Neural progenitor cell (in vitro differentiated cells): ENCODE measurements at regions not wholly inside any gene's neighbourhood (a gene's known extent, or its start where the extent isn't known, plus 50 kb on each side); places are given as distances from the start of the nearest gene placed in this dataset.

Source experiments
- DNase-seq: peaks from one replicate; pipeline ENCODE4 v3.0.0-alpha.2; 2016; ENCODE audit warnings: low spot score
- H2AFZ ChIP-seq: fragments of 200-600 bp; sonication (generic); replicated peaks from 2 replicates; pipeline ENCODE4 v1.6.1; 2016; ENCODE audit warnings: antibody characterized with exemption
- H3F3A ChIP-seq: fragments of 200-600 bp; sonication (generic); 2 replicates; pipeline ENCODE4 v1.6.1; 2016; ENCODE audit warnings: antibody characterized with exemption, low read depth
- H3K27ac ChIP-seq: fragments of 200-600 bp; sonication (generic); 2 replicates; pipeline ENCODE4 v1.5.1; 2016; ENCODE audit warnings: mild to moderate bottlenecking
- H3K27me3 ChIP-seq: fragments of 200-600 bp; sonication (generic); 2 replicates; pipeline ENCODE4 v1.6.1; 2016; ENCODE audit warnings: mild to moderate bottlenecking, moderate library complexity
- H3K36me3 ChIP-seq: fragments of 200-600 bp; sonication (generic); 2 replicates; pipeline ENCODE4 v1.5.1; 2016
- H3K4me1 ChIP-seq: fragments of 200-600 bp; sonication (generic); 2 replicates; pipeline ENCODE4 v1.6.1; 2016; ENCODE audit warnings: mixed run types
- H3K4me2 ChIP-seq: fragments of 200-600 bp; sonication (generic); 2 replicates; pipeline ENCODE4 v1.6.1; 2016
- H3K4me3 ChIP-seq: fragments of 200-600 bp; sonication (generic); 2 replicates; pipeline ENCODE4 v1.5.1; 2016
- H3K79me2 ChIP-seq: fragments of 200-600 bp; sonication (generic); 2 replicates; pipeline ENCODE4 v1.6.1; 2016; ENCODE audit warnings: low read depth
- H3K9ac ChIP-seq: fragments of 200-600 bp; sonication (generic); 2 replicates; pipeline ENCODE4 v1.6.1; 2016
- H3K9me3 ChIP-seq: fragments of 200-600 bp; sonication (generic); 2 replicates; pipeline ENCODE4 v1.5.1; 2016; ENCODE audit warnings: low read depth
- H4K20me1 ChIP-seq: fragments of 200-600 bp; sonication (generic); 2 replicates; pipeline ENCODE4 v1.6.1; 2016; ENCODE audit warnings: low read depth
- H3K27ac Mint-ChIP-seq: 3 replicates; pipeline ENCODE4 v1.8.0; 2021; ENCODE audit warnings: mixed read lengths
- H3K27me3 Mint-ChIP-seq: 2 replicates; pipeline ENCODE4 v1.8.0; 2022; ENCODE audit warnings: low read depth, mild to moderate bottlenecking, inconsistent platforms, moderate library complexity, mixed read lengths; ENCODE audit not compliant: insufficient read depth
- H3K36me3 Mint-ChIP-seq: 3 replicates; pipeline ENCODE4 v1.8.0; 2021; ENCODE audit warnings: mixed read lengths
- H3K4me1 Mint-ChIP-seq: 3 replicates; pipeline ENCODE4 v1.8.0; 2021; ENCODE audit warnings: mixed read lengths
- H3K4me3 Mint-ChIP-seq: 3 replicates; pipeline ENCODE4 v1.8.0; 2021; ENCODE audit warnings: mild to moderate bottlenecking, moderate library complexity, mixed read lengths
- H3K9me3 Mint-ChIP-seq: 3 replicates; pipeline ENCODE4 v1.8.0; 2020; ENCODE audit warnings: mixed read lengths
- EZH2 ChIP-seq: fragments of 200-600 bp; sonication (generic); IDR thresholded peaks from 2 replicates; pipeline ENCODE4 v1.6.1; 2017; ENCODE audit warnings: antibody characterized with exemption, mild to moderate bottlenecking, moderate library complexity
- EZH2phosphoT487 ChIP-seq: fragments of 200-600 bp; sonication (generic); IDR thresholded peaks from 2 replicates; pipeline ENCODE4 v1.6.1; 2017; ENCODE audit warnings: antibody characterized with exemption
- TF ChIP-seq, protein P1 (sequence below): fragments of 200-600 bp; sonication (generic); IDR thresholded peaks from 2 replicates; pipeline ENCODE4 v1.5.1; 2017; ENCODE audit warnings: antibody characterized with exemption, mild to moderate bottlenecking

DNA sequence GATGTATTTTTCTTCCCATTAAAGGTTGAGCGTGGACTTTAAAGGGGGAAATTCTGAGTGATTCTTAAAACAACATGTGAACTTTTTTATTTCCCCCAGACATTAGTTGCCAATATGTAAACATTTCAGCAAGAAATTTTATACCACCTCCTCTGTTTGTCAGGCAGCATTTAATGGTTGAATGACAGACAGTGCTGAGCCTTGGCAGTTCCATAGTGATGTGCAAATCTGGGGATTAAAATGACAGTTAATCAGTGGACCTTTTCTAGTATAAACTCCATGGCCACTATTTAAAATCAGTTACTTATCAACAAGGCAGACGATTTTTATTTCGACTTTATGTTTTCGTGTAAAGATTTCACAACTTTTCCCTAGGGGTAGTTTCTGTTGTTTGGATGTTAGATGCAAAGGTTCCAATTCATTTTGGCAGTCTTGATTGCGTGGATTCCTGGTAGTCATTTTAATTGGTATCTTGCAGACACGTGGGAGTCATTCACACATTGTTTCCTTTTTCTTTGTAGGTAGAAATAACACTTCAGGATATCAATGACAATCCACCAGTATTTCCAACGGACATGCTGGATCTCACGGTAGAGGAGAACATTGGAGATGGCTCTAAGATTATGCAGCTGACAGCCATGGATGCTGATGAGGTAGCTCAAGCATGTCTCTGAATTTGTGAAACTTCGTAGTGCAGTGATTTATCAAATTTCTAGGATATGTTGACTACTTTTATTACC, 83.7 kb downstream of the FAT4 start:
- peak overlapping the region; percentile 3 for H2AFZ ChIP-seq
- H3K36me3 ChIP-seq = no peaks in the 10 kb centered on the region
- no peak overlapping the region for H3K27ac Mint-ChIP-seq
- no peak for DNase-seq
- no peaks in the 10 kb centered on the region for H3K9me3 Mint-ChIP-seq
- H3K36me3 Mint-ChIP-seq = peaks cover 2% of the 10 kb centered on the region
- no peak overlapping the region for H3K4me2 ChIP-seq
- H3K79me2 ChIP-seq = no peaks in the 10 kb centered on the region
- H3K27me3 ChIP-seq = no peaks in the 10 kb centered on the region
- no peaks in the 10 kb centered on the region for H4K20me1 ChIP-seq
- H3K27me3 Mint-ChIP-seq = no peaks in the 10 kb centered on the region
- no peak overlapping the region for H3K27ac ChIP-seq
- H3K4me3 Mint-ChIP-seq = no peak overlapping the region
- H3K4me1 ChIP-seq = peaks cover 7% of the 10 kb centered on the region
- H3F3A ChIP-seq = no peaks in the 10 kb centered on the region
- no peak overlapping the region for H3K4me3 ChIP-seq
- H3K4me1 Mint-ChIP-seq = peaks cover 11% of the 10 kb centered on the region
- H3K9ac ChIP-seq = no peak overlapping the region
- TF ChIP-seq, protein P1, sequence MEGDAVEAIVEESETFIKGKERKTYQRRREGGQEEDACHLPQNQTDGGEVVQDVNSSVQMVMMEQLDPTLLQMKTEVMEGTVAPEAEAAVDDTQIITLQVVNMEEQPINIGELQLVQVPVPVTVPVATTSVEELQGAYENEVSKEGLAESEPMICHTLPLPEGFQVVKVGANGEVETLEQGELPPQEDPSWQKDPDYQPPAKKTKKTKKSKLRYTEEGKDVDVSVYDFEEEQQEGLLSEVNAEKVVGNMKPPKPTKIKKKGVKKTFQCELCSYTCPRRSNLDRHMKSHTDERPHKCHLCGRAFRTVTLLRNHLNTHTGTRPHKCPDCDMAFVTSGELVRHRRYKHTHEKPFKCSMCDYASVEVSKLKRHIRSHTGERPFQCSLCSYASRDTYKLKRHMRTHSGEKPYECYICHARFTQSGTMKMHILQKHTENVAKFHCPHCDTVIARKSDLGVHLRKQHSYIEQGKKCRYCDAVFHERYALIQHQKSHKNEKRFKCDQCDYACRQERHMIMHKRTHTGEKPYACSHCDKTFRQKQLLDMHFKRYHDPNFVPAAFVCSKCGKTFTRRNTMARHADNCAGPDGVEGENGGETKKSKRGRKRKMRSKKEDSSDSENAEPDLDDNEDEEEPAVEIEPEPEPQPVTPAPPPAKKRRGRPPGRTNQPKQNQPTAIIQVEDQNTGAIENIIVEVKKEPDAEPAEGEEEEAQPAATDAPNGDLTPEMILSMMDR = no peak
- no peak for TF ChIP-seq EZH2phosphoT487
- no peak for TF ChIP-seq EZH2
- no peaks in the 10 kb centered on the region for H3K9me3 ChIP-seq

DNA sequence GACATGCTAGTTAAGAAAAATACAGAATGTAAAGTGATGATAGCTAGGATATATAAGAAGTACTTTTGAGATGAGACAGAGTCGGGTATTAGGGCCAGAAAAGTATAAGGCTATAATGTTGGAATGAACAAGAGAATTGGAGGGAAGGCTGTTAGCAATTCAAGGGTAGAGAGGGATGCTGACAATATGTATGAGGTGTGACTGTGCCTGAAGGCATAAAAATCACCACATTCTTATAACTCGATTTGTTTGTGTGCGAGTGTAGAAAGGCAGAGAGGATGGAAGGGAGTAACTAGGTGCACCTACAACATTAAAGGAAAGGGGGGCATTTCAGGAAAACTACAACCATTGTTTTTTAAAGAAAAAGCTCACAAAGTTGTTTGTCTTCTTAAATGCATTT, 86.0 kb downstream of the FAT4 start:
- H3K4me3 ChIP-seq = no peak overlapping the region
- no peaks in the 10 kb centered on the region for H3F3A ChIP-seq
- TF ChIP-seq EZH2 (no peak), EZH2phosphoT487 (no peak)
- no peak overlapping the region for H3K4me2 ChIP-seq
- H3K4me1 ChIP-seq = peaks cover 7% of the 10 kb centered on the region
- no peak overlapping the region for H3K27ac Mint-ChIP-seq
- peak overlapping the region; percentile 31 for H3K27ac ChIP-seq
- no peaks in the 10 kb centered on the region for H3K9me3 Mint-ChIP-seq
- H3K27me3 Mint-ChIP-seq = no peaks in the 10 kb centered on the region
- H3K4me3 Mint-ChIP-seq = no peak overlapping the region
- no peaks in the 10 kb centered on the region for H3K36me3 ChIP-seq
- no peaks in the 10 kb centered on the region for H3K9me3 ChIP-seq
- no peak overlapping the region for H3K9ac ChIP-seq
- H3K27me3 ChIP-seq = no peaks in the 10 kb centered on the region
- no peak for DNase-seq
- H3K36me3 Mint-ChIP-seq = peaks cover 4% of the 10 kb centered on the region
- no peak overlapping the region for H2AFZ ChIP-seq
- no peaks in the 10 kb centered on the region for H4K20me1 ChIP-seq
- peaks cover 11% of the 10 kb centered on the region for H3K4me1 Mint-ChIP-seq
- H3K79me2 ChIP-seq = no peaks in the 10 kb centered on the region

DNA sequence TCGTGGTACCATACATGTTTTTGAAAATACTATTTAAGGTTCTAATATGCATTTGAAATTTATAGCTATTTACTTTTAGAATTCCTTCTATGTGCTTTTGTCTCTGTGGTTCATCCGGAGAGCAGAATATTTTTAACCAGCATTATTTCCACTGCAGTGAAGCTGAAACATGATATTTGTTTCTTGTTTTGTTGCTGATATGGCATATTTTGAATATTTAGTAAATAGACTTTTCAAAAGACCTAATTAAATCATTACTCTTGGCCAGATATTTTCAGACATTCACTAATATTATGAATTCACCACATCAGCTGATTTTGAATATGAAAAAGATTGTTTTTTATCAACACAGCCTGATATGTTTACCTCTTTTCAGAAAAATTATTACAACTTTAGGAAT, 87.0 kb downstream of the FAT4 start:
- H4K20me1 ChIP-seq = no peaks in the 10 kb centered on the region
- Mint-ChIP-seq H3K9me3 (no peaks in the 10 kb centered on the region), H3K27me3 (no peaks in the 10 kb centered on the region), H3K4me1 (peaks cover 11% of the 10 kb centered on the region), H3K27ac (no peak overlapping the region), H3K36me3 (peaks cover 4% of the 10 kb centered on the region), H3K4me3 (no peak overlapping the region)
- no peak overlapping the region for H3K4me2 ChIP-seq
- DNase-seq = no peak
- no peaks in the 10 kb centered on the region for H3K36me3 ChIP-seq
- H3K27ac ChIP-seq = no peak overlapping the region
- H2AFZ ChIP-seq = no peak overlapping the region
- H3K79me2 ChIP-seq = no peaks in the 10 kb centered on the region
- peaks cover 7% of the 10 kb centered on the region for H3K4me1 ChIP-seq
- H3K4me3 ChIP-seq = no peak overlapping the region
- no peak overlapping the region for H3K9ac ChIP-seq
- TF ChIP-seq, protein P1 = no peak
- no peak for TF ChIP-seq EZH2phosphoT487
- TF ChIP-seq EZH2 = no peak
- no peaks in the 10 kb centered on the region for H3F3A ChIP-seq
- no peaks in the 10 kb centered on the region for H3K9me3 ChIP-seq
- H3K27me3 ChIP-seq = no peaks in the 10 kb centered on the region

DNA sequence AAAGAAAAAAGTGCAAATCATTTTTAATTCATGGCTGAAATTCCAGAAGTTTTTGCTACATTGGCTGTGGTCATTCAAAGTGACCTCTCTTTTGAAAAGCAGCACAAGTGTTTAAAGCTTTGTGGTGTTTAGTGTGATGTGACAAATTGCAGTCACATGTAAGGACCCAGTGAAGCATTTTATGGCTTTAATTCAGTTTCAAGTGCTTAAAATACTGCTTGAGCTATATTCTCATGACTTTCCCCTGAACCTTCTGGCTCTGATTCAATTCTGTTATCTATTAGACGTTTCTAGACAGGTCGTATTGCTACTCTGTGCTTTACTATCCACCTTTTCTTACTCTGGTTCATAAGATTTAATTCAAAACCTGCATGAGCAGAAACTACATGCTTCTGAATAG, 105.8 kb downstream of the FAT4 start:
- Mint-ChIP-seq H3K9me3 (peaks cover 3% of the 10 kb centered on the region), H3K4me1 (peaks cover 4% of the 10 kb centered on the region), H3K27me3 (no peaks in the 10 kb centered on the region), H3K27ac (no peak overlapping the region), H3K36me3 (peaks cover 26% of the 10 kb centered on the region), H3K4me3 (no peak overlapping the region)
- Histone ChIP-seq H3K36me3 (no peaks in the 10 kb centered on the region), H3K4me1 (no peaks in the 10 kb centered on the region), H3K79me2 (no peaks in the 10 kb centered on the region), H3K9ac (no peak overlapping the region), H3K27ac (no peak overlapping the region), H3K27me3 (no peaks in the 10 kb centered on the region), H3F3A (no peaks in the 10 kb centered on the region), H4K20me1 (no peaks in the 10 kb centered on the region), H3K4me3 (no peak overlapping the region), H3K4me2 (no peak overlapping the region), H2AFZ (no peak overlapping the region), H3K9me3 (no peaks in the 10 kb centered on the region)
- DNase-seq = no peak
- TF ChIP-seq EZH2phosphoT487 (no peak), EZH2 (no peak)
- TF ChIP-seq, protein P1 = no peak
